ENCODE measurements at regions not wholly inside any gene's neighbourhood (a gene's known extent, or its start where the extent isn't known, plus 50 kb on each side); places are given as distances from the start of the nearest gene placed in this dataset.

DNA sequence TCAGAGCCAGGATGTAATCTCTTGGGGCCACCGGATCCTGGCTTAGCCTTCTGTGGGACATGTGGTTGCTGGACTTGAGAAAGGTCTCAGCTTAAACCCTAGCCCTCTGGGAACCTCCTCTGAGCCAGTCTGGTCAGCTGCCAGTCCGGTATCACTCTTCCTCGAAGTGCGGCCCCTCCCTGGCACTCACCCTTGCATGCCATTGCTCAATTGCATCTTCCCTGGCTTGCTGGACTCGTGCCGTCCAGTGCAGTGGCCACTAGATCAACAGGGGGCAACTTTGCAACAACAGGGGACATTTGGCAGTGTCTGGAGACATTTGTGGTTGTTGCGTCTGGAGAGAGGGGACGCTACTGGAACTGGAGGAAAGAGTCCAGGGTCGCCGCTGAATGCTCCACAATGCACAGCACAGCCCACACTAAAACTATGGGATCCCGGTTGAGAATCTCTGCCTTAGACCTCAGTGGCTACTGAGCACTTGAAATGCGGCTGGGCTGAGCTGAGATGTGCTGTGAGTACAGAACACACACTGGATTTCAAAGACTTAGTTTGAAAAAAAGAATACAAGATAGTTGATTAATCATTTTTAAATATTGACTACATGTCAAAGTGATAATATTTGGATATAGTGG lies 152.1 kb downstream of the TFAP2C start:
- TF ChIP-seq, protein P1, sequence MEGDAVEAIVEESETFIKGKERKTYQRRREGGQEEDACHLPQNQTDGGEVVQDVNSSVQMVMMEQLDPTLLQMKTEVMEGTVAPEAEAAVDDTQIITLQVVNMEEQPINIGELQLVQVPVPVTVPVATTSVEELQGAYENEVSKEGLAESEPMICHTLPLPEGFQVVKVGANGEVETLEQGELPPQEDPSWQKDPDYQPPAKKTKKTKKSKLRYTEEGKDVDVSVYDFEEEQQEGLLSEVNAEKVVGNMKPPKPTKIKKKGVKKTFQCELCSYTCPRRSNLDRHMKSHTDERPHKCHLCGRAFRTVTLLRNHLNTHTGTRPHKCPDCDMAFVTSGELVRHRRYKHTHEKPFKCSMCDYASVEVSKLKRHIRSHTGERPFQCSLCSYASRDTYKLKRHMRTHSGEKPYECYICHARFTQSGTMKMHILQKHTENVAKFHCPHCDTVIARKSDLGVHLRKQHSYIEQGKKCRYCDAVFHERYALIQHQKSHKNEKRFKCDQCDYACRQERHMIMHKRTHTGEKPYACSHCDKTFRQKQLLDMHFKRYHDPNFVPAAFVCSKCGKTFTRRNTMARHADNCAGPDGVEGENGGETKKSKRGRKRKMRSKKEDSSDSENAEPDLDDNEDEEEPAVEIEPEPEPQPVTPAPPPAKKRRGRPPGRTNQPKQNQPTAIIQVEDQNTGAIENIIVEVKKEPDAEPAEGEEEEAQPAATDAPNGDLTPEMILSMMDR (IDR thresholded peaks at IDR 0.05; ENCODE audit: low read depth, low read length, poor library complexity, severe bottlenecking), result no peak
- no peak for TF ChIP-seq EZH2phosphoT487 (IDR thresholded peaks at IDR 0.05; ENCODE audit: borderline replicate concordance, low read length)
